CD4-positive, alpha-beta memory T cell (primary cell): ENCODE measurements at regions not wholly inside any gene's neighbourhood (a gene's known extent, or its start where the extent isn't known, plus 50 kb on each side); places are given as distances from the start of the nearest gene placed in this dataset.

Source experiments
- CTCF ChIA-PET: fragments of 350-600 bp; sonication (Branson Sonifier 250); formaldehyde crosslinking; loops from one replicate; lab custom pipeline; 2021; ENCODE audit warnings: inconsistent platforms; ENCODE audit not compliant: partially characterized antibody; lab: Charles Lee
- POLR2A ChIA-PET: fragments of 350-600 bp; sonication (Branson Sonifier 250); formaldehyde crosslinking; loops from one replicate; lab custom pipeline; 2021; ENCODE audit not compliant: partially characterized antibody; lab: Charles Lee
- DNase-seq, 5 donors: peaks; one replicate each; pipeline versions ENCODE4 v3.0.0 to v3.0.0-alpha.2; 2020 to 2022; ENCODE audit warnings: mixed read lengths in 1 of 5
- H3K27ac ChIP-seq: one replicate; pipeline ENCODE4 v1.7.0; 2013; ENCODE audit warnings: low read depth, low read length
- H3K27me3 ChIP-seq: 2 replicates; pipeline ENCODE4 v1.7.0; 2013; ENCODE audit warnings: mild to moderate bottlenecking, low read length, moderate library complexity; ENCODE audit not compliant: insufficient read depth
- H3K36me3 ChIP-seq: 2 replicates; pipeline ENCODE4 v1.7.0; 2013; ENCODE audit warnings: mild to moderate bottlenecking, low read length, moderate library complexity; ENCODE audit not compliant: insufficient read depth
- H3K4me1 ChIP-seq: 2 replicates; pipeline ENCODE4 v1.7.0; 2013; ENCODE audit warnings: mild to moderate bottlenecking, low read length, moderate library complexity; ENCODE audit not compliant: insufficient read depth
- H3K4me3 ChIP-seq, 2 donors: one replicate each; pipeline ENCODE4 v1.7.0; 2013; ENCODE audit warnings: low read length in 2 of 2, mild to moderate bottlenecking in 1 of 2
- H3K9me3 ChIP-seq, 2 donors: one replicate each; pipeline ENCODE4 v1.7.0; 2013; ENCODE audit warnings: low read length in 2 of 2, control low read depth in 1 of 2; ENCODE audit not compliant: control insufficient read depth in 1 of 2
- H3K27ac Mint-ChIP-seq, 7 donors: one replicate each; pipeline ENCODE4 v1.8.0; 2020 to 2021; ENCODE audit warnings: mixed read lengths in 7 of 7, mild to moderate bottlenecking in 6 of 7, inconsistent platforms in 3 of 7, moderate library complexity in 3 of 7
- H3K27me3 Mint-ChIP-seq, 2 donors: one replicate each; pipeline ENCODE4 v1.8.0; 2020 to 2021; ENCODE audit warnings: mixed read lengths in 2 of 2
- H3K36me3 Mint-ChIP-seq, 2 donors: one replicate each; pipeline ENCODE4 v1.8.0; 2020 to 2021; ENCODE audit warnings: mixed read lengths in 2 of 2, inconsistent platforms in 1 of 2, mild to moderate bottlenecking in 1 of 2
- H3K4me1 Mint-ChIP-seq, 4 donors: one replicate each; pipeline ENCODE4 v1.8.0; 2020 to 2021; ENCODE audit warnings: mixed read lengths in 4 of 4, mild to moderate bottlenecking in 1 of 4
- H3K4me3 Mint-ChIP-seq, 8 donors: one replicate each; pipeline ENCODE4 v1.8.0; 2020 to 2021; ENCODE audit warnings: mixed read lengths in 8 of 8, mild to moderate bottlenecking in 7 of 8, moderate library complexity in 6 of 8, inconsistent platforms in 3 of 8
- H3K9me3 Mint-ChIP-seq, 8 donors: one replicate each; pipeline ENCODE4 v1.8.0; 2020 to 2021; ENCODE audit warnings: mixed read lengths in 8 of 8, mild to moderate bottlenecking in 5 of 8, inconsistent platforms in 3 of 8, moderate library complexity in 1 of 8
- intact Hi-C: fragments of 100-400 bp; cut with micrococcal nuclease; formaldehyde crosslinking; loops from one replicate; pipeline ENCODE4 v1.15.1; 2023

DNA sequence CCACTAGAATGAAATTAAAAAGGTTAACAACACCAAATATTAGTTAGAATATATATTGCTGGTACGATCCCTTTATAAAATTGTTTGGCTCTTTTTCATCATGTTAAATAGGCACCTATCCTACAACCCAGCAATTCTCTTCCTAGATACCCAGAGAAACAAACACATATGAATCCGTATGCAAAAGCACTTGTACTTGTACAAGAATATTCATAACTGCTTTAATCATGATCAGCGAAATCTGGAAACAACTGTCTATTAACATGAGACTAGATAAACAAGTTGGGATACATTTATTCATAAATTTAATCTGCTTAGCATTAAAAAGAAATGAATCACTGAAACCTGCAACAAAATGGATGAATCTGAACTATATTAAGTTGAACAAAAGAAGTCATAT is 113.7 kb upstream of the MAP1B start:
- no peak for DNase-seq
- intact Hi-C loops = no loop called here
- Histone ChIP-seq H3K4me3 (no peak overlapping the region), H3K9me3 (no peaks in the 10 kb centered on the region), H3K4me1 (no peaks in the 10 kb centered on the region), H3K27ac (no peak overlapping the region), H3K36me3 (no peaks in the 10 kb centered on the region), H3K27me3 (no peaks in the 10 kb centered on the region)
- Mint-ChIP-seq H3K36me3 (no peaks in the 10 kb centered on the region), H3K4me1 (no peaks in the 10 kb centered on the region), H3K4me3 (no peak overlapping the region), H3K9me3 (peaks cover 0 to 1% (median 0%) of the 10 kb centered on the region in 8 donors), H3K27ac (no peak overlapping the region), H3K27me3 (peaks cover 0 to 2% of the 10 kb centered on the region in 2 donors)
- ChIA-PET POLR2A (no interaction called here), CTCF (no interaction called here)

GRCh38 chr5:71996789-71997188 is 110.5 kb upstream of the MAP1B start:
- CTCF ChIA-PET = no interaction called here
- intact Hi-C loops = no loop called here

GRCh38 chr5:71998746-71999145 is 108.5 kb upstream of the MAP1B start:
- Mint-ChIP-seq H3K27me3 (peaks cover 4 to 5% of the 10 kb centered on the region in 2 donors), H3K36me3 (no peaks in the 10 kb centered on the region), H3K4me3 (no peak overlapping the region), H3K9me3 (peaks cover 0 to 3% (median 0%) of the 10 kb centered on the region in 8 donors), H3K27ac (no peak overlapping the region), H3K4me1 (no peaks in the 10 kb centered on the region)
- no peaks in the 10 kb centered on the region for H3K9me3 ChIP-seq
- no peak for DNase-seq
- ChIA-PET POLR2A (no interaction called here), CTCF (no interaction called here)
- H3K36me3 ChIP-seq = no peaks in the 10 kb centered on the region
- no peaks in the 10 kb centered on the region for H3K27me3 ChIP-seq
- H3K4me1 ChIP-seq = no peaks in the 10 kb centered on the region
- no peak overlapping the region for H3K27ac ChIP-seq
- H3K4me3 ChIP-seq = no peak overlapping the region
- intact Hi-C loops = no loop called here

More at GRCh38 chr5:71996789-71997188, 110.5 kb upstream of the MAP1B start:
- no peaks in the 10 kb centered on the region for H3K9me3 ChIP-seq
- no peaks in the 10 kb centered on the region for H3K27me3 ChIP-seq
- DNase-seq = no peak
- H3K4me3 Mint-ChIP-seq = no peak overlapping the region
- no peaks in the 10 kb centered on the region for H3K36me3 ChIP-seq
- H3K27me3 Mint-ChIP-seq = peaks cover 2% of the 10 kb centered on the region in 2 donors
- H3K36me3 Mint-ChIP-seq = no peaks in the 10 kb centered on the region
- no peaks in the 10 kb centered on the region for H3K4me1 ChIP-seq
- H3K27ac ChIP-seq = no peak overlapping the region
- H3K4me1 Mint-ChIP-seq = no peaks in the 10 kb centered on the region
- peaks cover 0 to 1% (median 0%) of the 10 kb centered on the region in 8 donors for H3K9me3 Mint-ChIP-seq
- no peak overlapping the region for H3K4me3 ChIP-seq
- POLR2A ChIA-PET = no interaction called here
- H3K27ac Mint-ChIP-seq = no peak overlapping the region

- no peak overlapping the region for H3K27ac ChIP-seq
- Mint-ChIP-seq H3K27me3 (peaks cover 7% of the 10 kb centered on the region in 2 donors), H3K27ac (no peak overlapping the region), H3K9me3 (peaks cover 0 to 3% (median 0%) of the 10 kb centered on the region in 8 donors), H3K4me3 (no peak overlapping the region), H3K4me1 (no peaks in the 10 kb centered on the region), H3K36me3 (no peaks in the 10 kb centered on the region)
- no peaks in the 10 kb centered on the region for H3K4me1 ChIP-seq
- no peaks in the 10 kb centered on the region for H3K36me3 ChIP-seq
- ChIA-PET POLR2A (no interaction called here), CTCF (no interaction called here)
- H3K4me3 ChIP-seq = no peak overlapping the region
- intact Hi-C loops = no loop called here
- no peaks in the 10 kb centered on the region for H3K27me3 ChIP-seq
- no peak for DNase-seq
- H3K9me3 ChIP-seq = no peaks in the 10 kb centered on the region
These were observed 106.6 kb upstream of the MAP1B start for GRCh38 chr5:72000707-72001106.

- no peak for DNase-seq
- intact Hi-C loops = no loop called here
- no peaks in the 10 kb centered on the region for H3K36me3 ChIP-seq
- no peaks in the 10 kb centered on the region for H3K9me3 ChIP-seq
- no peak overlapping the region for H3K4me3 ChIP-seq
- no peaks in the 10 kb centered on the region for H3K4me1 Mint-ChIP-seq
- H3K36me3 Mint-ChIP-seq = no peaks in the 10 kb centered on the region
- H3K4me1 ChIP-seq = no peaks in the 10 kb centered on the region
- no peaks in the 10 kb centered on the region for H3K27me3 ChIP-seq
- peaks cover 0 to 3% (median 0%) of the 10 kb centered on the region in 8 donors for H3K9me3 Mint-ChIP-seq
- no peak overlapping the region for H3K27ac ChIP-seq
- peaks cover 5 to 8% of the 10 kb centered on the region in 2 donors for H3K27me3 Mint-ChIP-seq
- H3K27ac Mint-ChIP-seq = no peak overlapping the region
- CTCF ChIA-PET = no interaction called here
- no peak overlapping the region for H3K4me3 Mint-ChIP-seq
- POLR2A ChIA-PET = no interaction called here
These were observed 101.6 kb upstream of the MAP1B start for GRCh38 chr5:72005671-72006070.

DNA sequence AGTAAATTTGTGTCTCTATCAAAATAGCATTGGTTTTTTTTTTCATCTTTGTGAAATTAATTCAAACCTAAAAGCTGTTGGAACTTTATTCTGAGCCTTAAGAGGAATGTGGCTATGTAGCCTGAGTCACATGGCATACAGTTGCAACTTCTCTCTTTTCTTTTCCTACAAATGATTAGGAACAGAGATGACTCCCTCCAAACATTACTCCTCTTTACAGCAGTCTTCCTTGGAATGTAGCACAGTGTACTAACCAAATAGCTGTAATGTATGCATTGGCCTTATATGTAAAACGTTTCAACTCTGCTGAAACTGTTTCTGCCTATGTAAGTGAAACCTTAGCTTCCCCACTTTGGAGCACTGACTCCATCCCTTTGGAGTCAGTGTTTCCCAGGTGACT is 100.9 kb upstream of the MAP1B start:
- H3K27ac ChIP-seq = no peak overlapping the region
- intact Hi-C loops = no loop called here
- no peak for DNase-seq
- H3K9me3 ChIP-seq = no peaks in the 10 kb centered on the region
- no peaks in the 10 kb centered on the region for H3K36me3 ChIP-seq
- H3K4me3 ChIP-seq = no peak overlapping the region
- H3K4me3 Mint-ChIP-seq = no peak overlapping the region
- CTCF ChIA-PET = interaction anchor here (0.8 kb wide), 1 partner anchor 13 kb away, joined by 3 read pairs; no protein-coding TSS in a partner anchor
- H3K4me1 Mint-ChIP-seq = no peaks in the 10 kb centered on the region
- H3K4me1 ChIP-seq = no peaks in the 10 kb centered on the region
- peaks cover 0 to 3% (median 0%) of the 10 kb centered on the region in 8 donors for H3K9me3 Mint-ChIP-seq
- no peaks in the 10 kb centered on the region for H3K36me3 Mint-ChIP-seq
- no peak overlapping the region for H3K27ac Mint-ChIP-seq
- no peaks in the 10 kb centered on the region for H3K27me3 ChIP-seq
- POLR2A ChIA-PET = no interaction called here
- H3K27me3 Mint-ChIP-seq = peaks cover 8 to 9% of the 10 kb centered on the region in 2 donors

DNA sequence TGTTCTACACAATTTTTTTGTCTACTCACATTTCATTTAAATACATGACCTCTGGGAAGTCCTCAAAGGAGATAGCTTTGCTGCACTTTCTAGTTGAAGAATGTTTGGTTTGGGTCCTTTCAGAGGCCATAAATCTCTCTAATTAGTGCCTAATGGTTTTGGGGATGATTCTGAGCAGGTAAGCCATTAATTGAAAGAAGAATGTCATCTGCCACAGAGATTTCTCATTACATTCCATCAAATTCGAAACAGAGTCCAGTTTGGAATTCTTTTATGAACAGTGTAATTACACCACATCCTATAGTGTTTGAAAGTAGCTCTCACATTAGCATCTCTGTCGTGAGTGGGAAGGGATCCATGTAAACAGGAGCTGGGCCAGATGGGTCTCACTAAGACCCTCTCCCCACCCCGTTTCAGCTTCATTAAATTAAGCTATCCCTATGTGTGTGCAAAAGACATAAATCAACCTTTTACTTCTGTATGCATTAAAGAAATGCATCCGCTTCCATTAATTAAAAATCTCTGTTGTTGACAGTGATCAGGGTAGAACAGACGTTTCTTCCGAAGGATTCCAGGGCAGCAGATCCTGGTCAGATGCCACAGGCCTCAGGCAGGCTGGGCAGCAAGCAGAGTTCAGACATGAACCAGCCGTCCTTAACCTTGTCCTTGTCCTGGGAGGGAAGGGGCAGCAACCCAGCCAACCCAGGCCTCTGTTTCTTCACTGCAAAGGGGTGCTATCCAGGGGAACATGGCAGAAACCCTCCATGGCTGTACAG is 99.8 kb upstream of the MAP1B start:
- CTCF ChIA-PET = interaction anchor here (1.5 to 2.2 kb wide), 2 partner anchors 11 to 12 kb away, joined by 3 to 6 read pairs; no protein-coding TSS in a partner anchor
- no peak overlapping the region for H3K27ac ChIP-seq
- Mint-ChIP-seq H3K36me3 (no peaks in the 10 kb centered on the region), H3K9me3 (no peaks in the 10 kb centered on the region), H3K27ac (no peak overlapping the region), H3K27me3 (peaks cover 8 to 10% of the 10 kb centered on the region in 2 donors), H3K4me1 (no peaks in the 10 kb centered on the region), H3K4me3 (no peak overlapping the region)
- no peaks in the 10 kb centered on the region for H3K27me3 ChIP-seq
- DNase-seq = no peak
- POLR2A ChIA-PET = no interaction called here
- H3K4me1 ChIP-seq = no peaks in the 10 kb centered on the region
- H3K4me3 ChIP-seq = no peak overlapping the region
- no peaks in the 10 kb centered on the region for H3K36me3 ChIP-seq
- intact Hi-C loops = no loop called here
- H3K9me3 ChIP-seq = no peaks in the 10 kb centered on the region
